ENCODE measurements at regions not wholly inside any gene's neighbourhood (a gene's known extent, or its start where the extent isn't known, plus 50 kb on each side); places are given as distances from the start of the nearest gene placed in this dataset.

GRCh38 chr4:119690871-119691270 lies 62.3 kb upstream of the PDE5A start:
- no peak for TF ChIP-seq CTCF (IDR thresholded peaks at IDR 0.05; ENCODE audit: borderline replicate concordance, control extremely low read depth, extremely low read depth, insufficient read depth, missing control alignments)
- no peak for DNase-seq (ENCODE audit: low spot score)
- in situ Hi-C loops (cut with MboI; ENCODE audit: low sequenced_read_pairs, unreplicated experiment), result no loop called here

- in situ Hi-C loops (cut with MboI; ENCODE audit: low sequenced_read_pairs, unreplicated experiment), result no loop called here
- TF ChIP-seq CTCF (IDR thresholded peaks at IDR 0.05; ENCODE audit: borderline replicate concordance, control extremely low read depth, extremely low read depth, insufficient read depth, missing control alignments), result no peak
These were observed 59.8 kb upstream of the PDE5A start for GRCh38 chr4:119688446-119688845.

GRCh38 chr4:119684463-119684862 lies 55.9 kb upstream of the PDE5A start:
- DNase-seq (ENCODE audit: low spot score), result no peak
- no peak for TF ChIP-seq CTCF (IDR thresholded peaks at IDR 0.05; ENCODE audit: borderline replicate concordance, control extremely low read depth, extremely low read depth, insufficient read depth, missing control alignments)
- in situ Hi-C loops (cut with MboI; ENCODE audit: low sequenced_read_pairs, unreplicated experiment), result no loop called here

More at GRCh38 chr4:119688446-119688845, 59.8 kb upstream of the PDE5A start:
- DNase-seq (ENCODE audit: low spot score), result no peak

GRCh38 chr4:119683518-119683917 lies 54.9 kb upstream of the PDE5A start:
- no peak for DNase-seq (ENCODE audit: low spot score)
- no peak for TF ChIP-seq CTCF (IDR thresholded peaks at IDR 0.05; ENCODE audit: borderline replicate concordance, control extremely low read depth, extremely low read depth, insufficient read depth, missing control alignments)
- in situ Hi-C loops (cut with MboI; ENCODE audit: low sequenced_read_pairs, unreplicated experiment), result no loop called here

GRCh38 chr4:119682099-119682498 lies 53.5 kb upstream of the PDE5A start:
- no peak for DNase-seq (ENCODE audit: low spot score)
- in situ Hi-C loops (cut with MboI; ENCODE audit: low sequenced_read_pairs, unreplicated experiment), result no loop called here
- TF ChIP-seq CTCF (IDR thresholded peaks at IDR 0.05; ENCODE audit: borderline replicate concordance, control extremely low read depth, extremely low read depth, insufficient read depth, missing control alignments), result no peak

- no peak for TF ChIP-seq CTCF (IDR thresholded peaks at IDR 0.05; ENCODE audit: borderline replicate concordance, control extremely low read depth, extremely low read depth, insufficient read depth, missing control alignments)
- in situ Hi-C loops (cut with MboI; ENCODE audit: low sequenced_read_pairs, unreplicated experiment), result no loop called here
- no peak for DNase-seq (ENCODE audit: low spot score)
These were observed 50.6 kb upstream of the PDE5A start for GRCh38 chr4:119679251-119679650.

GRCh38 chr4:119678761-119679160 lies 50.2 kb upstream of the PDE5A start:
- TF ChIP-seq CTCF (IDR thresholded peaks at IDR 0.05; ENCODE audit: borderline replicate concordance, control extremely low read depth, extremely low read depth, insufficient read depth, missing control alignments), result no peak
- in situ Hi-C loops (cut with MboI; ENCODE audit: low sequenced_read_pairs, unreplicated experiment), result no loop called here
- DNase-seq (ENCODE audit: low spot score), result no peak

Measured in GM13976 (cell line).